ENCODE measurements at regions not wholly inside any gene's neighbourhood (a gene's known extent, or its start where the extent isn't known, plus 50 kb on each side); places are given as distances from the start of the nearest gene placed in this dataset.
A peak's percentile ranks its signal among the peaks of the same experiment; 100 is the strongest.
"Not testable (repeated sequence)": the region's sequence is repeated elsewhere in the genome, so short reads cannot be mapped to it uniquely, and the experiment has no call there.

DNA sequence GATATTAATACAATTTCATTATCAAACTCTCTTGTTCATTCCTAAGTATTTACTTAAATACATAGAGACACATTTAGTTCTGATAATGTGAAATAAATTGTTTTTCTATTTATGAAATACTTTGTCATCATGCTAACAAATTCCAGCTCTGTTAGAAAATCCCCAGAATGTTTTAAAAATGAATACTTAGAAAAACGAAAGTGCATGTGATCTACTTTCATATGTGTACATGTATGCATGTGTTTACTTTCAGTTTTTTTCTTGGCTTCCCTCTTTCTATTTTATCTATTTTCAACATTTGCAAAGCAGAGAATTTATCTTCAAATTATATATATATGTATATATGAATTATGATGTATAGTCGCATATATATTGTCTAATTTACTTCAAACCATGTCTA lies 1110.0 kb upstream of the PCDH20 start:
- DNase-seq (ENCODE audit: low spot score), result no peak

GRCh38 chr13:62524498-62524897 lies 1108.8 kb upstream of the PCDH20 start:
- DNase-seq (ENCODE audit: low spot score), result no peak

DNA sequence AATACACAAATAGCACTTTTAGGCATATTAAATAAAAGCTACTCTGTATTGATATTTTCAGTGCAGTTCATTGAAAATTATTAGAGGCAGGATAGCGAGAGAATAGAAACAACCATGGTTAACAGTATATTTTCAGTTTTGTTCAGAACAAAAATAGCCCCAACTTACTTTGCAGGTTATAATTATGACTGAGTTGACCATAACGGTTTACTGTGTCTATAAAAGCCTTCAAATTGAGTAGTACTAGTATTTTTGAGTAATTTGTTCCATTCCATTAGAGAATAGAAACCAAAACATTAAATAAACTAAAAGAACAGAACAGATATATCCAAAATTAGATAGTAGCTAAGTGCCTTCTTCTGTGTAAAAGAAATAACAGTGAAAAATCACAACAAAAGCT lies 1108.4 kb upstream of the PCDH20 start:
- DNase-seq (ENCODE audit: low spot score), result no peak

- peak; percentile 29 for DNase-seq (ENCODE audit: low spot score)
Measured at GRCh38 chr13:62512194-62513141, 1096.8 kb upstream of the PCDH20 start.

GRCh38 chr13:62510906-62511655 lies 1095.4 kb upstream of the PCDH20 start:
- no peak for DNase-seq (ENCODE audit: low spot score)

DNA sequence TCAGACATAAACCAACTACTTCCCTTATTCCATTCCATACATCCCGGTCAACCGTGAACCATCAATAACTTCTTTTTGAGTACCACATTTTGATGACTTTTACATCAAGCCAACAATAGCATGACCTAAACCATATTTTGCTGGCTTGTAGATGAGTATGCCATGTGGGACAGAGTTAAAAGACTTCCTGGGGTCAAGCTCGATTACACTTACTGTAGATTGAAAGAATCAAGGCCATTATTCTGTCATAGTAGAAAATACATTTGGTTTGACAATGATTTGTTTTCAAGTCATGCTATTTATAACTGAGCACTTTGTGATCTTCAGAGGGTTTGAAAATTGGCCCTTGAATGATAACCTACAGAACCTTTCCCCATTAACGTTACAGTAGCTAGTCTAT lies 1086.9 kb upstream of the PCDH20 start:
- DNase-seq (ENCODE audit: low spot score), result no peak

GRCh38 chr13:62489731-62490130 lies 1074.1 kb upstream of the PCDH20 start:
- DNase-seq (ENCODE audit: low spot score), result no peak

GRCh38 chr13:62483774-62484173 lies 1068.1 kb upstream of the PCDH20 start:
- DNase-seq (ENCODE audit: low spot score), result no peak

GRCh38 chr13:62482351-62482750 lies 1066.7 kb upstream of the PCDH20 start:
- no peak for DNase-seq (ENCODE audit: low spot score)

GRCh38 chr13:62473944-62474237 lies 1058.2 kb upstream of the PCDH20 start:
- no peak for DNase-seq (ENCODE audit: low spot score)

DNA sequence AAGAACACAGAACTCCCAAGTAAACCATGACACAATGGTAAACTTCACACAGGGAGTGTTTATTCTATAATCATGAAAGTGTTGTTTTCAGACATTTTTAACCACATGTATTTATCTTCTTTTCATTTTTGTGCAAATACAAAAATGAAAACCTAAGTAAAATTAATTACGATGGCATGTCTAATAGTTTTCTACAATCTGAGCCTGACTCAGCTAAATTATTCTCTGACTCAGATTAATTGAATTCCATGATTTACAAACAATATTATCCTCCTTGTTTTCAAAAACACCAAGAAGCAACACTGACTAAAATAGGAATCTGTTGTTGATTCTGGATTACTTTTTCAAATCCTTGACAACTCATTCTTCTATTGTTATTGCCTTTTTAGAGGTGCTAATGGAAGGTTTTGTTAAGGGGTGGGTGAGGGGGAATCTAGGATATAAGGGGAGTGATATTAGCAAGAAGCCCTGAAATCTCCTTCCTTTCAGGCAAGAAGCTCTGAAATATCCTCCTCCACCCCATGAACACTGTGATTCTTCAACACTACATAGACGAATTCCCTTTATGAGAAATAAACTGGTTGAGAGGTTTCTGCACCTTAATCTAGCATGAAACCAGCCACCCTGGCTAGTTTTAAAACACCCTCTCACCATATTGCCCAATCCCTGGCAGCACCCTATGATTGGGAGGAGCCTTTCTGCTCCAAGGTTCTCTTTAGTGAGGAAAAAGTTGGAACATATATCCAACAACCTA lies 1057.7 kb upstream of the PCDH20 start:
- no peak for DNase-seq (ENCODE audit: low spot score)

- DNase-seq (ENCODE audit: low spot score), result no peak
Measured at GRCh38 chr13:62453761-62454160, 1038.1 kb upstream of the PCDH20 start.

- no peak for DNase-seq (ENCODE audit: low spot score)
Measured at GRCh38 chr13:62450759-62451158, 1035.1 kb upstream of the PCDH20 start.

- DNase-seq (ENCODE audit: low spot score), result not testable (repeated sequence)
Measured at GRCh38 chr13:62447771-62448382, 1032.2 kb upstream of the PCDH20 start.

GRCh38 chr13:62444805-62445204 lies 1029.2 kb upstream of the PCDH20 start:
- no peak for DNase-seq (ENCODE audit: low spot score)

DNA sequence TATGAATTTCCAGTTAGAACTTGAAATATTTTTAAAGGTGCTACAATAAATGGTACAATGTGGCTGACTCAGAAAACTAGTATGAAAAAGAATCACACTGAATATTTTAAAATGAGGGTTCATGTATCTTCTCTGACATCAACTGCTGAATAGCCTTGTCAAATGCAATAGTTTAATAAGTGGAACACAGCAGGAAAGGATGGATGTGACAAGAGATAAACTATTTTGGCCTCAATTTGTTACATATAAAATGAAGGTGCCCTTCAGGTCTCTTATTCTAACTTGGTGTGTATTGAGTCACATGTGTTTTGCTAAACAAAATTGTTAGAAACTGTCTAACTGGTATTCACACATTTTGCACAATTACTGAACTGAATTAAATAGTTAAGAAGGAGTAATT lies 1018.4 kb upstream of the PCDH20 start:
- DNase-seq (ENCODE audit: low spot score), result no peak

DNA sequence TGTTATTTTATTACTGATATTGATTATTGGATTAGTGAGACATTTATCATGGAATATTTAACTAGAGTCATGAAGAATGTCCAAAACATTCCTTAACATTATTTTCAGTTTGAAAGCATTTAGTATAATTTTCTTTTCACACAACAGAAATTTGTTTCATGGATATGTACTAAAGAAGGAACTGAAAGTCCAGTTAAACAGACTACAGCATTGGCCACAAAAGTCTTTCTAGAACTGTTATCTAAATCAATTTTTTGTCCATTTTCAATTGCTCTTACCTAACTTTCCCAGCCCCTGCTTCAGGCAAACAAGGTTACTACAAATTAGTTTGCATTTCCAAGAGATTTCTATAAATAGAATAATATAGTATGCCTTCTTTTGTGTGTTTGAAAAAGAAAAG lies 1018.0 kb upstream of the PCDH20 start:
- DNase-seq (ENCODE audit: low spot score), result no peak

DNA sequence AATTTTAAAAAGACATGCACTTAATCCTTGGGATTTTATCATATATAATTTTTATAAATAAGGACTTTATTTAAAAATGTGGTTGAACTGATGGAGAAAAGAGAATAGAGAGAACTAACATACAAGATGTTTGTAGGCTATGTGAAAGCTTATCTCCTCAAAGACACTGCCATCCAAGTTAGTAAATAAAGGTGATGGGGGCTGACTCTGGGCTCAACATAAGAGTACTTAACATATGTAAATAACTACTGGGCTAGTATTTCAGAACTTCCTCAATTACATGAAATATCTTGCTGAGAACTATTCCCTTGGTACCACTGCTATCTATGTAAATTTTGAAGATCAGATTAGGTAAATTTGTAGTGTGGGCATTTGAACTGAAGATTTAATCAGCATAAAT lies 1017.3 kb upstream of the PCDH20 start:
- no peak for DNase-seq (ENCODE audit: low spot score)

- DNase-seq (ENCODE audit: low spot score), result no peak
Measured at GRCh38 chr13:62432295-62432694, 1016.6 kb upstream of the PCDH20 start.

GRCh38 chr13:62431852-62432251 lies 1016.2 kb upstream of the PCDH20 start:
- no peak for DNase-seq (ENCODE audit: low spot score)

DNA sequence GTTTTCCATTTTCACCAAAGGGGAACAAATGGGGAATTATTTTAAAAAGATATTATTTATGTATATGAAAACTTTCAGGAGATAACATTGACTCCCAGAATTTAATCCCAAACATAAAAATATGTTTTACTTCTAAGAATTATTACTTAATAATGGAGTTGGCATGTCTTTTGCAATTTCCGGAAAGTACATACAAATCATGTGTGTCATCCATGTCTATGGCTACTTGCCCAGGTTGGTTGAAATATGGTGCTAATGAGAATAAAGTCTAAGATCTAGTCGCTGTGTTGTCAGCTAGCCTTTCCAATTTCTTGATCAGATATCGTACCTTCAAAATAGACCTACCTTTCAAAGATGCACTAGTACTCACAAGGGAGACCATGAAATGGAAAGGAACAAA lies 1003.2 kb upstream of the PCDH20 start:
- DNase-seq (ENCODE audit: low spot score), result no peak

GRCh38 chr13:62418376-62418775 lies 1002.7 kb upstream of the PCDH20 start:
- DNase-seq (ENCODE audit: low spot score), result no peak

Measured in activated CD4-positive, alpha-beta T cell treated with anti-CD3 and anti-CD28 coated beads, Interleukin-2, Interleukin-4, amounts not matched to agents 100 ng/mL and 50 ng/mL, durations not matched to agents 16 hours and 8 hours (primary cell).